ENCODE measurements at regions not wholly inside any gene's neighbourhood (a gene's known extent, or its start where the extent isn't known, plus 50 kb on each side); places are given as distances from the start of the nearest gene placed in this dataset.
A peak's percentile ranks its signal among the peaks of the same experiment; 100 is the strongest.

DNA sequence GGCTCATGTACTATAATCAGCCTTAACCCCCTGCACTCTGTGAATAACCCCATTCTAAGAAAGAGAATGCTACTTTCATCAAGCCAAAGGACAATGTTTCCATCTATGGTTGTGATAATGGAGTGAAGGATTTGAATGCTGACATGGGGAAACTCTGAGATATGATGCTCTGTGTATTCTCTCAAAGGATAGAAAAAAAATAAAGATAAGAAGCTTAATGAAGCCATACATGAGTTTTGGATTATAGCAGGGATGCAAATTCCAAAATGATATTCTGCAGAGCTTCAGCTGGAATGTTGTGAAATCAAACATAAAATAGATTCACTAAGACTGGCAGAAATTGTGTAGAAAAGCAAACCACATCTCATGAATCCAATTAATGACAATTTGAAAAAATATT is 1074.1 kb downstream of the XPNPEP1 start:
- BruUV-seq (replicated peaks) = no TSS peak
- POLR2A ChIA-PET (ENCODE audit: unreplicated experiment) = no interaction called here

DNA sequence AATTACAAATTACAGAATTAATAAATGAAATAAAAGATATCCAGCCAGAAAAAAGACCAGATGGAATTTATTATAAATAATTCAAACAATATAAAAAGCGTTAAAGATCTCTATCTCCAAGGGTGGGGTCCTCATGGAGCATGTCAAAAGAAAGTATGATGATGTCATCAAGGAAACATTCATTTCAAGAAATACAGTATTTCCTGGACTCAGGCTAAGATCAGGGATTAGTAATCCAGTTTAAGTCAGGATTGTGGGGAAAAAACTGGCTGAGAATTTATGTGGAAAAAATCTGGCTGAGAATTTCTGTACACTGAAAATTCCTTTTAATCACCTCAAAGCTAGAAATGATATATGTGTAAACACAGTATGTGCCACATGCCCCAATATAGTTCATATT is 1075.3 kb downstream of the XPNPEP1 start:
- Histone ChIP-seq H3K27ac (ENCODE audit: low read length) (no peak overlapping the region), H4K20me1 (ENCODE audit: low read length) (no peaks in the 10 kb centered on the region), H3K36me3 (ENCODE audit: low read depth, low read length) (no peaks in the 10 kb centered on the region), H3K4me1 (ENCODE audit: insufficient read depth, low read length) (no peaks in the 10 kb centered on the region), H3F3A (ENCODE audit: low read length, unreplicated experiment) (no peaks in the 10 kb centered on the region), H3K27me3 (ENCODE audit: low read length) (no peaks in the 10 kb centered on the region), H3K9me2 (replicated peaks; ENCODE audit: low read length) (no peaks in the 10 kb centered on the region), H3K4me2 (ENCODE audit: low read length) (no peak overlapping the region), H3K4me3 (ENCODE audit: low read length) (no peak overlapping the region), H3K79me2 (ENCODE audit: low read length) (no peaks in the 10 kb centered on the region), H3K9me3 (ENCODE audit: low read length) (no peaks in the 10 kb centered on the region), H2AFZ (ENCODE audit: low read length) (no peak overlapping the region), H3K9ac (ENCODE audit: low read length) (no peak overlapping the region)
- ChIA-PET CTCF (no interaction called here), POLR2A (ENCODE audit: unreplicated experiment) (no interaction called here)
- intact Hi-C loops (cut with micrococcal nuclease) = no loop called here
- no TSS peak for BruUV-seq (replicated peaks)
- TF ChIP-seq EZH2 (IDR thresholded peaks at IDR 0.05; ENCODE audit: low read length, unreplicated experiment) (no peak), EZH2phosphoT487 (IDR thresholded peaks at IDR 0.05; ENCODE audit: borderline replicate concordance, low read length) (no peak)
- TF ChIP-seq, protein P1, sequence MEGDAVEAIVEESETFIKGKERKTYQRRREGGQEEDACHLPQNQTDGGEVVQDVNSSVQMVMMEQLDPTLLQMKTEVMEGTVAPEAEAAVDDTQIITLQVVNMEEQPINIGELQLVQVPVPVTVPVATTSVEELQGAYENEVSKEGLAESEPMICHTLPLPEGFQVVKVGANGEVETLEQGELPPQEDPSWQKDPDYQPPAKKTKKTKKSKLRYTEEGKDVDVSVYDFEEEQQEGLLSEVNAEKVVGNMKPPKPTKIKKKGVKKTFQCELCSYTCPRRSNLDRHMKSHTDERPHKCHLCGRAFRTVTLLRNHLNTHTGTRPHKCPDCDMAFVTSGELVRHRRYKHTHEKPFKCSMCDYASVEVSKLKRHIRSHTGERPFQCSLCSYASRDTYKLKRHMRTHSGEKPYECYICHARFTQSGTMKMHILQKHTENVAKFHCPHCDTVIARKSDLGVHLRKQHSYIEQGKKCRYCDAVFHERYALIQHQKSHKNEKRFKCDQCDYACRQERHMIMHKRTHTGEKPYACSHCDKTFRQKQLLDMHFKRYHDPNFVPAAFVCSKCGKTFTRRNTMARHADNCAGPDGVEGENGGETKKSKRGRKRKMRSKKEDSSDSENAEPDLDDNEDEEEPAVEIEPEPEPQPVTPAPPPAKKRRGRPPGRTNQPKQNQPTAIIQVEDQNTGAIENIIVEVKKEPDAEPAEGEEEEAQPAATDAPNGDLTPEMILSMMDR (conservative IDR thresholded peaks at IDR 0.05; ENCODE audit: low read depth, low read length) = no peak
- ATAC-seq = no peak
- peak; percentile 1 for DNase-seq

More for the DNA sequence above, 1074.1 kb downstream of the XPNPEP1 start:
- Histone ChIP-seq H3F3A (ENCODE audit: low read length, unreplicated experiment) (no peaks in the 10 kb centered on the region), H3K36me3 (ENCODE audit: low read depth, low read length) (no peaks in the 10 kb centered on the region), H3K9me3 (ENCODE audit: low read length) (no peaks in the 10 kb centered on the region), H3K27me3 (ENCODE audit: low read length) (no peaks in the 10 kb centered on the region), H3K9me2 (replicated peaks; ENCODE audit: low read length) (no peaks in the 10 kb centered on the region), H4K20me1 (ENCODE audit: low read length) (no peaks in the 10 kb centered on the region), H2AFZ (ENCODE audit: low read length) (no peak overlapping the region), H3K27ac (ENCODE audit: low read length) (no peak overlapping the region), H3K4me2 (ENCODE audit: low read length) (no peak overlapping the region), H3K4me3 (ENCODE audit: low read length) (no peak overlapping the region), H3K9ac (ENCODE audit: low read length) (no peak overlapping the region), H3K79me2 (ENCODE audit: low read length) (no peaks in the 10 kb centered on the region), H3K4me1 (ENCODE audit: insufficient read depth, low read length) (no peaks in the 10 kb centered on the region)
- intact Hi-C loops (cut with micrococcal nuclease) = no loop called here
- ATAC-seq = no peak
- no peak for TF ChIP-seq EZH2phosphoT487 (IDR thresholded peaks at IDR 0.05; ENCODE audit: borderline replicate concordance, low read length)
- TF ChIP-seq, protein P1 (conservative IDR thresholded peaks at IDR 0.05; ENCODE audit: low read depth, low read length) = no peak
- TF ChIP-seq EZH2 (IDR thresholded peaks at IDR 0.05; ENCODE audit: low read length, unreplicated experiment) = no peak
- CTCF ChIA-PET = interaction anchor here (0.5 kb wide), 1 partner anchor 1035 kb away, joined by 4 read pairs; no protein-coding TSS in a partner anchor
- DNase-seq = no peak

DNA sequence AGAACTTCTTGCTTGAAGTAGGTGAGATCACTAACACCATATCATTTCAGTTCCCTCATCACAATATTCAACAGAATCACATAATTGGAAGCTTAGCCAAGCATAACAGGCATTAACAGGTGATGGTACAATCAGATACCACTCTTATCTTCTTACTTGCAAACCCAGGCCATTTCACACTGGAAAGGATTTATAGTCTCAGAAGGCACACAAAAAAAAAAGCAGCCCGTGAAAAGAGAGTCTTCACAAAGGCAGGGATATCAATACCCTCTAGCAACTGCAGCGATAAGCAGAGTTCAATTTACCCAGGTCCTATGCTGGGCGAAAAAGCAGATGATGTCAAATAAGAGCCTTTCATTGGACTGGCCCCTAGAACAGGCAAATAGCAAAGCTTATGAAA is 1082.4 kb downstream of the XPNPEP1 start:
- BruUV-seq (replicated peaks) = no TSS peak
- H3K4me1 ChIP-seq (ENCODE audit: insufficient read depth, low read length) = 0 out of 2 replicates have a peak, but pooled peaks cover 4% of the 10 kb centered on the region
- no peak overlapping the region for H3K27ac ChIP-seq (ENCODE audit: low read length)
- ATAC-seq (no peak), DNase-seq (no peak)
- no peaks in the 10 kb centered on the region for H4K20me1 ChIP-seq (ENCODE audit: low read length)
- intact Hi-C loops (cut with micrococcal nuclease) = no loop called here
- H3K4me3 ChIP-seq (ENCODE audit: low read length) = no peak overlapping the region
- H3K9ac ChIP-seq (ENCODE audit: low read length) = no peak overlapping the region
- POLR2A ChIA-PET (ENCODE audit: unreplicated experiment) = no interaction called here
- no peaks in the 10 kb centered on the region for H3K9me2 ChIP-seq (replicated peaks; ENCODE audit: low read length)
- no peak for TF ChIP-seq EZH2 (IDR thresholded peaks at IDR 0.05; ENCODE audit: low read length, unreplicated experiment)
- TF ChIP-seq, protein P1 (conservative IDR thresholded peaks at IDR 0.05; ENCODE audit: low read depth, low read length) = no peak
- TF ChIP-seq EZH2phosphoT487 (IDR thresholded peaks at IDR 0.05; ENCODE audit: borderline replicate concordance, low read length) = no peak
- H3K36me3 ChIP-seq (ENCODE audit: low read depth, low read length) = no peaks in the 10 kb centered on the region
- no peaks in the 10 kb centered on the region for H3K9me3 ChIP-seq (ENCODE audit: low read length)
- CTCF ChIA-PET = no interaction called here
- no peaks in the 10 kb centered on the region for H3K27me3 ChIP-seq (ENCODE audit: low read length)
- no peak overlapping the region for H3K4me2 ChIP-seq (ENCODE audit: low read length)
- no peaks in the 10 kb centered on the region for H3K79me2 ChIP-seq (ENCODE audit: low read length)
- H2AFZ ChIP-seq (ENCODE audit: low read length) = no peak overlapping the region
- H3F3A ChIP-seq (ENCODE audit: low read length, unreplicated experiment) = no peaks in the 10 kb centered on the region
